MCF 10A (cell line): ENCODE measurements at regions not wholly inside any gene's neighbourhood (a gene's known extent, or its start where the extent isn't known, plus 50 kb on each side); places are given as distances from the start of the nearest gene placed in this dataset.

ENCODE experiments used
- BruUV-seq: library from RNA; stranded (reverse); fragments of 400-500 nt; replicated peaks from 2 replicates; lab custom pipeline; 2021; lab: Mats Ljungman, UMichigan
- CTCF ChIA-PET: fragments of 300-600 bp; sonication (Branson Sonifier 250); formaldehyde crosslinking; extraction: SDS; loops from one replicate; lab custom pipeline; 2021; ENCODE audit warnings: antibody characterized with exemption, inconsistent platforms; lab: Yijun Ruan, JAX
- POLR2A ChIA-PET: fragments of 300-600, 350-650 bp; sonication (Branson Sonifier 250); formaldehyde crosslinking; extraction: SDS; loops from one replicate; lab custom pipeline; 2020; ENCODE audit warnings: antibody characterized with exemption, inconsistent platforms; lab: Yijun Ruan, JAX
- DNase-seq: peaks from one replicate; pipeline ENCODE4 v3.0.0-alpha.2; 2018; ENCODE audit not compliant: unreplicated experiment
- H3K27ac Mint-ChIP-seq: one replicate; pipeline ENCODE4 v1.8.0; 2022; ENCODE audit warnings: mild to moderate bottlenecking, low read depth, mixed read lengths; ENCODE audit not compliant: unreplicated experiment
- H3K27me3 Mint-ChIP-seq: one replicate; pipeline ENCODE4 v1.8.0; 2022; ENCODE audit warnings: mixed read lengths; ENCODE audit not compliant: insufficient read depth, unreplicated experiment
- H3K36me3 Mint-ChIP-seq: one replicate; pipeline ENCODE4 v1.8.0; 2022; ENCODE audit warnings: mild to moderate bottlenecking, moderate library complexity, mixed read lengths; ENCODE audit not compliant: insufficient read depth, unreplicated experiment
- H3K4me1 Mint-ChIP-seq: one replicate; pipeline ENCODE4 v1.8.0; 2022; ENCODE audit warnings: mixed read lengths; ENCODE audit not compliant: insufficient read depth, unreplicated experiment
- H3K4me3 Mint-ChIP-seq: one replicate; pipeline ENCODE4 v1.8.0; 2022; ENCODE audit warnings: mild to moderate bottlenecking, moderate library complexity, mixed read lengths; ENCODE audit not compliant: unreplicated experiment
- H3K9me3 Mint-ChIP-seq: one replicate; pipeline ENCODE4 v1.8.0; 2022; ENCODE audit warnings: mixed read lengths; ENCODE audit not compliant: unreplicated experiment
- intact Hi-C: fragments of 100-400 bp; cut with micrococcal nuclease; formaldehyde crosslinking; loops from 2 replicates; pipeline ENCODE4 v1.14.1; 2022
- TF ChIP-seq, protein P1 (sequence below): fragments of 200-600 bp; IDR thresholded peaks from one replicate; pipeline ENCODE4 v1.8.0; 2022; ENCODE audit warnings: antibody characterized with exemption, mild to moderate bottlenecking; ENCODE audit not compliant: unreplicated experiment

DNA sequence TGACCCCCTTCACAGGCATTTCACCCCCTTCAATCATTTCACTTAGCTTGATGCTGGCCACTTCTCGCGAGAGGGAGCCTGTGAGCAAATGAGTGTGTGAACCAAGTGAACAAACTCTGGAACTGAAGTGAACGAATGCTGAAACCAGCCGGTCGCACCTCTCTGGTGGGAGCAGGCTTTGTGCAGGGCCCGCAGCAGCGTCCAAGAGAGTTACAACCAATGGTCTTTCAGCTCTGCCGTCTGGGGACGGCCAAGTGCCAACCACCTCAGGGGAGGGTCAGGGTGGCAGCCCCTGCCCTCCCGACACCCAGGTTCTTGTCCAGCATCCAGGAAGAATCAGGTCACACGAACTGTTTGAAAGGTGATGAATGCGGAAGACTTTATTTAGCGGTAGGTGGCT, 764.0 kb downstream of the SUCLG1 start:
- DNase-seq, result no peak
- Mint-ChIP-seq H3K9me3 (no peaks in the 10 kb centered on the region), H3K4me1 (no peaks in the 10 kb centered on the region), H3K4me3 (no peak overlapping the region), H3K27me3 (no peaks in the 10 kb centered on the region), H3K27ac (no peak overlapping the region), H3K36me3 (no peaks in the 10 kb centered on the region)
- intact Hi-C loops, result no loop called here
- BruUV-seq, result no TSS peak
- ChIA-PET POLR2A (no interaction called here), CTCF (interaction anchor here (1.8 kb wide), 1 partner anchor 48 kb away, joined by 3 read pairs; no protein-coding TSS in a partner anchor)
- TF ChIP-seq, protein P1, sequence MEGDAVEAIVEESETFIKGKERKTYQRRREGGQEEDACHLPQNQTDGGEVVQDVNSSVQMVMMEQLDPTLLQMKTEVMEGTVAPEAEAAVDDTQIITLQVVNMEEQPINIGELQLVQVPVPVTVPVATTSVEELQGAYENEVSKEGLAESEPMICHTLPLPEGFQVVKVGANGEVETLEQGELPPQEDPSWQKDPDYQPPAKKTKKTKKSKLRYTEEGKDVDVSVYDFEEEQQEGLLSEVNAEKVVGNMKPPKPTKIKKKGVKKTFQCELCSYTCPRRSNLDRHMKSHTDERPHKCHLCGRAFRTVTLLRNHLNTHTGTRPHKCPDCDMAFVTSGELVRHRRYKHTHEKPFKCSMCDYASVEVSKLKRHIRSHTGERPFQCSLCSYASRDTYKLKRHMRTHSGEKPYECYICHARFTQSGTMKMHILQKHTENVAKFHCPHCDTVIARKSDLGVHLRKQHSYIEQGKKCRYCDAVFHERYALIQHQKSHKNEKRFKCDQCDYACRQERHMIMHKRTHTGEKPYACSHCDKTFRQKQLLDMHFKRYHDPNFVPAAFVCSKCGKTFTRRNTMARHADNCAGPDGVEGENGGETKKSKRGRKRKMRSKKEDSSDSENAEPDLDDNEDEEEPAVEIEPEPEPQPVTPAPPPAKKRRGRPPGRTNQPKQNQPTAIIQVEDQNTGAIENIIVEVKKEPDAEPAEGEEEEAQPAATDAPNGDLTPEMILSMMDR, result no peak

DNA sequence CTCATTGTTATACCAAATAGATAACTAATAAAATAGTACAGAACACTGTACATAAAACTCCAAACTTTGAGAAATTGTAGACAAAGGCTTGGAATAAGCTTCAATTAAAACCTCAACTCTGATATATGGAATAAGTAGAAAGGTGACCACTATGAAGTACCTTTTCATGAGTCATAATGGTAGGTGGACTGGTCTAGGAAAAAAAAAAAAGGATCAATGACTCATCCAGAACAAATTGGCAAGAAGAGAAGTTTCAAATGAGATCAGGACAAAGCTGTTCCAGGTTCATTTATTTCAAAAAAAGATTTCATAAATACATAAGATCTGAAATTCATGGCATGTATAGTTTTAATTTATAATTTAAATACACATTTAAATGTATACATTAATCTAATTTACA, 769.7 kb downstream of the SUCLG1 start:
- CTCF ChIA-PET, result interaction anchor here (0.6 to 1.9 kb wide), 2 partner anchors 53 to 146 kb away, joined by 4 to 5 read pairs; no protein-coding TSS in a partner anchor
- intact Hi-C loops, result no loop called here
- BruUV-seq, result no TSS peak
- TF ChIP-seq, protein P1, result no peak
- Mint-ChIP-seq H3K36me3 (no peaks in the 10 kb centered on the region), H3K9me3 (no peaks in the 10 kb centered on the region), H3K27me3 (no peaks in the 10 kb centered on the region), H3K4me3 (no peak overlapping the region), H3K4me1 (peaks cover 17% of the 10 kb centered on the region), H3K27ac (no peak overlapping the region)
- peak; percentile 59 for DNase-seq
- POLR2A ChIA-PET, result interaction anchor here (0.6 kb wide), 3 partner anchors 16 to 55 kb away, joined by 3 to 5 read pairs (median 3); no protein-coding TSS in a partner anchor

DNA sequence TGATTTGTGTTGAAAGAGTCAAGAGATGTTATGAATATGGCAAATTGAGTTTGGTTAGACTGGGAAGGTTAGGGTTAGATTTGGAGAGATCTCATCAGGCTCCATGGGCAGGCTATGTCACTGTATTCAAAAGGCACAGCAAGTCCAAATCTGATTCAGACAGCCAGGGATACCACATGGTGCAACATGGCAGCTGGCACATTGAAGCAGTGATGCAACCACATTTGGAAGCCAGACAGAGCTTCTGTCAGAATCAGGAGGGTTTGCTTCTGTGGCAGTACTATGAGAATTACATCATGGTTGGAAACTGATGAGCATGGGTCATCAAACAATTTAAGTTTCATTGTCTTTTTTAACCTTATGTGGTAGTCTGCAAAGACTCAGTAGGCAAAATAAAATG, 772.2 kb downstream of the SUCLG1 start:
- H3K9me3 Mint-ChIP-seq, result no peaks in the 10 kb centered on the region
- no peak overlapping the region for H3K4me3 Mint-ChIP-seq
- H3K4me1 Mint-ChIP-seq, result peaks cover 17% of the 10 kb centered on the region
- DNase-seq, result peak; percentile 77
- BruUV-seq, result no TSS peak
- no peaks in the 10 kb centered on the region for H3K27me3 Mint-ChIP-seq
- H3K27ac Mint-ChIP-seq, result peak overlapping the region; percentile 32
- no peaks in the 10 kb centered on the region for H3K36me3 Mint-ChIP-seq
- intact Hi-C loops, result no loop called here
- ChIA-PET CTCF (interaction anchor here (0.7 to 1.0 kb wide), 2 partner anchors 55 to 491 kb away, joined by 3 to 6 read pairs; no protein-coding TSS in a partner anchor), POLR2A (no interaction called here)
- TF ChIP-seq, protein P1, result no peak

DNA sequence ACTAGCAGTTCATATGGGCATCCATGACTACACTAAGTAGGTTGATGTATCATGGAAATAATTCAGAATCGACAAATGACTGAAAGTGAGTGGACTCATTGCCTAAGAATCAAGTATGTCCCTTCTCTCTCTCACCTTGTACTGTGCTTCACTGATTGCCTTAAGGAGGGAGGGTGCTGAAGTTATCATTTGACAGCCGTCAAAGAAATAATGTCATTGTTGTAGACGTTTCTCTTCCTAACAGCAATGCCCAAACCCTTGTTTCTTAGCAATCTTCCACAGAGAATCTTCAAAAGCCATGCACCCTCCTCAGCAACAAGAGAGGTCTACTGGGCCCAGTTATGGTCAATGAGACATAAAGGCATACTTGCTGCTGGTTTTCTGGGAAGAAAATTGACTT, 785.0 kb downstream of the SUCLG1 start:
- POLR2A ChIA-PET, result no interaction called here

More for the DNA sequence above, 785.0 kb downstream of the SUCLG1 start:
- H3K9me3 Mint-ChIP-seq, result no peaks in the 10 kb centered on the region
- no peaks in the 10 kb centered on the region for H3K27me3 Mint-ChIP-seq
- no TSS peak for BruUV-seq
- intact Hi-C loops, result no loop called here
- TF ChIP-seq, protein P1, result no peak
- no peaks in the 10 kb centered on the region for H3K36me3 Mint-ChIP-seq
- H3K27ac Mint-ChIP-seq, result no peak overlapping the region
- no peaks in the 10 kb centered on the region for H3K4me1 Mint-ChIP-seq
- H3K4me3 Mint-ChIP-seq, result no peak overlapping the region
- no peak for DNase-seq
- CTCF ChIA-PET, result no interaction called here
